GM21717 (cell line): ENCODE measurements at regions not wholly inside any gene's neighbourhood (a gene's known extent, or its start where the extent isn't known, plus 50 kb on each side); places are given as distances from the start of the nearest gene placed in this dataset.

Experiments used
- ATAC-seq: cut with Tn5 transposase; IDR thresholded peaks from one replicate; pipeline ENCODE4 v1.9.1; 2021; ENCODE audit warnings: mild to moderate bottlenecking, moderate library complexity; ENCODE audit not compliant: unreplicated experiment

- no peak for ATAC-seq
Observed at GRCh38 chr15:93228546-93228945, 139.5 kb upstream of the RGMA start.

- ATAC-seq: no peak
Observed at GRCh38 chr15:93223803-93224202, 134.8 kb upstream of the RGMA start.

- no peak for ATAC-seq
Observed at GRCh38 chr15:93221759-93222158, 132.7 kb upstream of the RGMA start.

GRCh38 chr15:93219859-93220420 is 130.9 kb upstream of the RGMA start:
- no peak for ATAC-seq

- no peak for ATAC-seq
Observed at GRCh38 chr15:93217343-93217742, 128.3 kb upstream of the RGMA start.

GRCh38 chr15:93214106-93214505 is 125.1 kb upstream of the RGMA start:
- no peak for ATAC-seq

- no peak for ATAC-seq
Observed at GRCh38 chr15:93213281-93213680, 124.3 kb upstream of the RGMA start.

GRCh38 chr15:93212578-93212977 is 123.6 kb upstream of the RGMA start:
- no peak for ATAC-seq

GRCh38 chr15:93210995-93211394 is 122.0 kb upstream of the RGMA start:
- no peak for ATAC-seq

- ATAC-seq: no peak
Observed at GRCh38 chr15:93209690-93210445, 120.9 kb upstream of the RGMA start.

- ATAC-seq: no peak
Observed at GRCh38 chr15:93206893-93207292, 117.9 kb upstream of the RGMA start.

GRCh38 chr15:93205413-93205812 is 116.4 kb upstream of the RGMA start:
- ATAC-seq: no peak

- no peak for ATAC-seq
Observed at GRCh38 chr15:93203036-93203435, 114.0 kb upstream of the RGMA start.

- no peak for ATAC-seq
Observed at GRCh38 chr15:93202405-93202804, 113.4 kb upstream of the RGMA start.

GRCh38 chr15:93201940-93202339 is 112.9 kb upstream of the RGMA start:
- no peak for ATAC-seq

GRCh38 chr15:93200837-93201226 is 111.8 kb upstream of the RGMA start:
- no peak for ATAC-seq

- no peak for ATAC-seq
Observed at GRCh38 chr15:93200081-93200836, 111.2 kb upstream of the RGMA start.

GRCh38 chr15:93196135-93196670 is 107.2 kb upstream of the RGMA start:
- no peak for ATAC-seq

GRCh38 chr15:93195109-93195508 is 106.1 kb upstream of the RGMA start:
- no peak for ATAC-seq

GRCh38 chr15:93190238-93190637 is 101.2 kb upstream of the RGMA start:
- ATAC-seq: no peak

GRCh38 chr15:93189561-93189960 is 100.5 kb upstream of the RGMA start:
- ATAC-seq: no peak

- no peak for ATAC-seq
Observed at GRCh38 chr15:93188236-93188635, 99.2 kb upstream of the RGMA start.
